Renal pelvis (tissue), 1 donor: ENCODE measurements at regions not wholly inside any gene's neighbourhood (a gene's known extent, or its start where the extent isn't known, plus 50 kb on each side); places are given as distances from the start of the nearest gene placed in this dataset.
"Not testable (repeated sequence)": the region's sequence is repeated elsewhere in the genome, so short reads cannot be mapped to it uniquely, and the experiment has no call there.

Experiments used
- DNase-seq: peaks from one replicate; pipeline ENCODE4 v3.0.0-alpha.2; 2013

GRCh38 chr12:47373554-47374150 is 293.9 kb upstream of the AMIGO2 start:
- no peak for DNase-seq

- DNase-seq, result no peak
These were observed 290.7 kb upstream of the AMIGO2 start for GRCh38 chr12:47370421-47370820.

- DNase-seq, result no peak
These were observed 289.3 kb upstream of the AMIGO2 start for GRCh38 chr12:47369085-47369484.

GRCh38 chr12:47367912-47368537 is 288.3 kb upstream of the AMIGO2 start:
- DNase-seq, result no peak

GRCh38 chr12:47366579-47366978 is 286.8 kb upstream of the AMIGO2 start:
- no peak for DNase-seq

- no peak for DNase-seq
These were observed 286.4 kb upstream of the AMIGO2 start for GRCh38 chr12:47366157-47366556.

GRCh38 chr12:47365443-47366076 is 285.8 kb upstream of the AMIGO2 start:
- DNase-seq, result not testable (repeated sequence)

GRCh38 chr12:47364261-47364660 is 284.5 kb upstream of the AMIGO2 start:
- no peak for DNase-seq

- DNase-seq, result no peak
These were observed 282.5 kb upstream of the AMIGO2 start for GRCh38 chr12:47362126-47362705.

GRCh38 chr12:47361389-47362021 is 281.7 kb upstream of the AMIGO2 start:
- DNase-seq, result no peak

- DNase-seq, result no peak
These were observed 281.1 kb upstream of the AMIGO2 start for GRCh38 chr12:47360771-47361388.

GRCh38 chr12:47360093-47360480 is 280.3 kb upstream of the AMIGO2 start:
- no peak for DNase-seq

- DNase-seq, result no peak
These were observed 279.7 kb upstream of the AMIGO2 start for GRCh38 chr12:47359310-47360092.

- DNase-seq, result not testable (repeated sequence)
These were observed 277.2 kb upstream of the AMIGO2 start for GRCh38 chr12:47357006-47357405.

- no peak for DNase-seq
These were observed 276.5 kb upstream of the AMIGO2 start for GRCh38 chr12:47356129-47356700.

GRCh38 chr12:47353508-47353907 is 273.7 kb upstream of the AMIGO2 start:
- no peak for DNase-seq

- no peak for DNase-seq
These were observed 272.3 kb upstream of the AMIGO2 start for GRCh38 chr12:47352067-47352466.

GRCh38 chr12:47351526-47351925 is 271.8 kb upstream of the AMIGO2 start:
- DNase-seq, result no peak

GRCh38 chr12:47350062-47350408 is 270.3 kb upstream of the AMIGO2 start:
- DNase-seq, result no peak

- DNase-seq, result no peak
These were observed 269.6 kb upstream of the AMIGO2 start for GRCh38 chr12:47349137-47350061.
